Stimulated activated CD8-positive, alpha-beta memory T cell treated with anti-CD3 and anti-CD28 coated beads, Interleukin-4, amount 100 ng/mL, for 4 hours (primary cell): ENCODE measurements at regions not wholly inside any gene's neighbourhood (a gene's known extent, or its start where the extent isn't known, plus 50 kb on each side); places are given as distances from the start of the nearest gene placed in this dataset.

Experiments used
- DNase-seq, 2 donors: peaks; one replicate each; pipeline ENCODE4 v3.0.0-alpha.2; 2020; ENCODE audit warnings: low read depth in 2 of 2, low spot score in 1 of 2

- no peak for DNase-seq
These were observed 1124.9 kb downstream of the EFNB2 start for GRCh38 chr13:105410602-105411001.

GRCh38 chr13:105406551-105406950, 1128.9 kb downstream of the EFNB2 start:
- DNase-seq = no peak

DNA sequence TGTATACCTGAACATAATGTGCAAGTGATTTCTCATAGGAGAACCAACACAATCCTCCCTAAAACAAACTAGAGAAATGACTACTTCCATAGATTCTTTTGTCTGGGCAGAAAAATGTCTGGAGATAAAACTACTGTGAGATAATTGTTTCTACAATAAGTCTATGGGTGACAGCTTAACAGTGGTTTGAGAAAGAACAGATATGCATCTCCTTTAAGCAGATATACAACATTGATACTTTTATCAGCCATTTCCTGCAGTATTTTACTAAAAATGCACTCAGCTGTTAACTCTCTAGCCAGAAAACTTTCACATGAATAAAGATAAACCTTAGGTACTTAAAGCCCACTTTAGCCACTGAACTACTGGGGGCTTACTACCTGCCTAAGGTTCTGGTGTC, 1132.4 kb downstream of the EFNB2 start:
- no peak for DNase-seq

- no peak for DNase-seq
These were observed 1140.4 kb downstream of the EFNB2 start for GRCh38 chr13:105395041-105395440.

- no peak for DNase-seq
These were observed 1146.1 kb downstream of the EFNB2 start for GRCh38 chr13:105389373-105389772.

GRCh38 chr13:105377452-105377851, 1158.0 kb downstream of the EFNB2 start:
- DNase-seq = no peak

GRCh38 chr13:105370011-105370650, 1165.3 kb downstream of the EFNB2 start:
- DNase-seq = no peak

- DNase-seq = no peak
These were observed 1166.7 kb downstream of the EFNB2 start for GRCh38 chr13:105368781-105369180.

DNA sequence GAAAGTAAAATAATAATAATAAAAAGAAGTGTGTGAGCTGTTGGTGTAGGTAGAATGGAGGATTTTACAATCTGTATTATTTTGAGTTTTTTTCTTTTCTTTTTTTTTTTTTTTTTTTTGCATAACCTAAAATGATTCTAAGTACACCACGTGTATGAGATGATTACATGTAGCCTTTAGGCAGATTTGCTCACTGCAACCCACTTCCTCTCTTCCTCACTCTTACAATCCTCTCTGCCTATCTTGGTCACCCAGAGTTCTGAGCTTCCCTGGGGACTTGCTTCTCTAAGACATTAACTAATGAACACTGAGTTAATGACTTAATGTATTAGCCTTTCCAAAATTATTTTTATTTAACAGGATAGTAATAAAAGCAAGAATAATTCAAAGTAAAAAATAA, 1169.6 kb downstream of the EFNB2 start:
- no peak for DNase-seq

GRCh38 chr13:105365021-105365550, 1170.4 kb downstream of the EFNB2 start:
- DNase-seq = no peak

GRCh38 chr13:105364191-105364590, 1171.3 kb downstream of the EFNB2 start:
- DNase-seq = no peak

DNA sequence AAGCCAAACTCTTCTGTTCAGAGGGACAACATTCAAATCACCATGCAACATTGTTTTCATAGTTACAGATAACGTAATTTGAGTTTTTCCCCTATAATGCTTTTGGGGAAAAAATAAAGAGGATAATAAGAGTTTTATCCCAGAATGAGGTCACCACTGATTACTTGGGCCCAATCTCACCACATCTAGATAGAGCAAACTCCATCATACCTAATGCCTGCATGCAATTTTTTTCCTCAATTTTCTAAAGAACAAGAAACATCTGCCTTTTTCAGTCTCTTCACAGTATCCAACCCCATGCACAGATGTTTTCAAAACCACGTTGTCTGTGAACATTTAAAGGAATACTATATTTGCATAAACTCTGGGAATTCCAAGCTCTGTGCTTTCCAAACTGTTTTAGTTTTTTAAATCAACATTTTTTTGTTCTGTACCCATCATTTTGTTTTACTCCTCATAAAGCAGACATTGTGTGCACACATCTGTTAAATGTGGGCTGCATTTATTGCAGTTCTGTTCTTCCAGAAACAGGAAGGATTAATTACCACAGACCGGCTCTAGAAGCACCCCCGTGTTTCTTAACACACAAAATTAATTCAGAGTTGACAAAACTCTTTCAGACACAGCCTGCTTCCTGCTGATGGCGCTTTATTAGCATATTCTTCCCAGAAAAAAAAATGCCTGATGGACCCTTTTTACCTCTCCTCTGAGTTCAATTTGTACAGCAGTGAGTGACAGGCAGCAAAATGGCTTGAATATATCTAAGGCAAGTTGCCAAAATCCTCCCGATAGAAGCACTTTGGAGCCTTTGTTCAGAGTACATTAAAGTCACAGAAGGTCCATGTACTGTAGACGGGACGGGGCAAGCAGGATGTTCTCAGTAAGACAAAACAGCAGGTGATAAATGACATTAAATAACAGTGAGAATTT, 1171.9 kb downstream of the EFNB2 start:
- DNase-seq = no peak

GRCh38 chr13:105353654-105354053, 1181.8 kb downstream of the EFNB2 start:
- no peak for DNase-seq

GRCh38 chr13:105349082-105349723, 1186.3 kb downstream of the EFNB2 start:
- DNase-seq = no peak

GRCh38 chr13:105346141-105346775, 1189.2 kb downstream of the EFNB2 start:
- no peak for DNase-seq

GRCh38 chr13:105345730-105346129, 1189.7 kb downstream of the EFNB2 start:
- no peak for DNase-seq

DNA sequence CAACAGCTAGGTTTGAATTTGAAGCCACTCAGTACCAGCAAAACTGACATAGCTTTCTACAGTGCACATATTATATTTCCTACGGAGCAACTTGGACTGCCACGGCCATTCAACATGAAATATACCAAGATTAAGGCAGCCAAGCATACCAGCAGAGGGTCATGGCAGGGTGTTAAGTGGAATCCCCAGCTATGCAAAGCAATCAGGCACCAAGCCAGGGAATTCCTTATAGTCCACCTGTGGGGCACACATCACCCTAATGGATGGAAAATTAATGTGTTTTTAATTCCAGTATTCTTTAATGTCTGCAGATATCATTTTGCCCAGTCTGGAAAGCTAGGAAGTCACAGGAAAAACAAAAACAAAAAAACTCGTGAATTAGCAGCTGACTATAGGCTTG, 1190.3 kb downstream of the EFNB2 start:
- no peak for DNase-seq

- DNase-seq = no peak
These were observed 1192.2 kb downstream of the EFNB2 start for GRCh38 chr13:105343134-105343806.

GRCh38 chr13:105342281-105342820, 1193.1 kb downstream of the EFNB2 start:
- no peak for DNase-seq

- DNase-seq = no peak
These were observed 1193.7 kb downstream of the EFNB2 start for GRCh38 chr13:105341758-105342157.
